NCI-H2107 treated with DMSO at 0.1 percent for 48 hours (cell line): ENCODE measurements at regions not wholly inside any gene's neighbourhood (a gene's known extent, or its start where the extent isn't known, plus 50 kb on each side); places are given as distances from the start of the nearest gene placed in this dataset.
"Not testable (repeated sequence)": the region's sequence is repeated elsewhere in the genome, so short reads cannot be mapped to it uniquely, and the experiment has no call there.

Experiments used
- DNase-seq: peaks from one replicate; lab custom pipeline; 2025; ENCODE audit not compliant: unreplicated experiment; lab: John Stamatoyannopoulos, UW

DNA sequence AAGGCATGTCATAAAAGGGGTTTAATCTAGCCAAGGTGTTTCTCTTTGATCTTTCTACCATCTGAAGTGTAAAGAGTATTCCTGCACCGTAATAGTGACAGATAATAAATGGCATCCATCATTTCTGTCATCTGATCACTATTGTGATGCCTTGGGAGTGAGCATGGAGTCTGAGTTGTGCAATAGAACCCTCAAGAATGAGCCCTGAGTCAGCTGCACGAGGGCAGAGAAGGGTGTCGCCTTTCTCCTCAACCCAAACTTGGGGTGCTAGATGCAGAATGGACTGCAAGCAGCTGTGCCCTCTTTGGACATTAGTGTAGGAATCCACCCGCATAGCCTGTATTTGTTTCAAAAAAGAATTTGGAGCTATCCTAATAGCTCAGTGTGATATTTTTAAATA lies 115.2 kb downstream of the ZNF37A start:
- no peak for DNase-seq

DNA sequence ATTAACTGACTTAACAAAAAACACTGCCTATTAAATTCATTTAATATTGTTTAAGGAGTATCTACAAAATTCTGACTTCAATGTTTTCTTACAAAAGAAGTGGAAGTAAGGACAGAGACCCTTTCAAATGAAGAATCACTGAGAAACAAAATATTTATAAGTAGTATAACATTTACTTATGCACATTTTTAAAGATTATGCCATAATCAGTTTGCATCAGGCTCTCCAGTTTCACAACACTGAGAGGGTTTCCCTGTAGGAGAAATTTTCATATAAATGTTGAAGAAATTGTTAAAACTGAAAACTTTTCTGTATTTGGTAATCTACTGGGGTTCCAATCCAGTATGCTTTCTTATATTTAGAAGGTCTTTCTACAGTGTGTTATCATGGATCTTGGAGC lies 115.6 kb downstream of the ZNF37A start:
- not testable (repeated sequence) for DNase-seq

DNA sequence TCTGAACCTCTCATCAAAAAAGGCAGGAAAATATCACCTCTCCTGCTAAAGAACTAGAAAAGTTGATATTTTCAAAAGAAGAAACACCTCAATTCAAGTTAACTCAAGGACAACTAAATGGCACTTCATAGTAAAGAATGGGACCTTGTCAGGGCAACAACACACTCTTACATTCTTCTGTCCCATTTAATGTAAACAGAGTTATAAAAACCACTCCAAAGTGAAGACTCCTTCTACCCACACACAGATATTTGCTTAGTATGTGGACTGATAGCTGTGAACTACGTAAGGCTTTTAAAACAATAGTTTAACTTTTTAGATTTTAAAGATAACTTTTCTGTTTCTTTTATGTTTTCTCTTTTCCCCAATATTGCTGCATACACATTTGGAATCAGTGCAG lies 118.3 kb downstream of the ZNF37A start:
- DNase-seq: no peak

GRCh38 chr10:38226385-38226784 lies 132.2 kb downstream of the ZNF37A start:
- DNase-seq: no peak

DNA sequence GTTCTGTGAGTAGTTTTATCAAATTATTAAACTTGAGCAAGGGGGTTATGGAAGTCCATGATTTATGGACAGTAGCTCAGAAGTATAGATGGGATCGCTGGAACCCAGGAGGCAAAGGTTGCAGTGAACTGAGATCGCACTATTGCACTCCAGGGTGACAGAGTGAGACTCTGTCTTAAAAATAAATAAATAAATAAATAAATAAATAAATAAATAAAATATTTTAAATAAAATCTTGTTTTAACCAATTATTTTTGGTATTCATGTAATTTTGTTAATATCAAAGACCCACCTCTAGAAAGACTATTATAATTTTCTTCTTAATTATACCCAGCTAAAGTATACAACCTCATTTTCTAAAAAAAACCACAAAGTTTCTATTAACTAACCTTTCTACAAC lies 134.3 kb downstream of the ZNF37A start:
- no peak for DNase-seq

- DNase-seq: not testable (repeated sequence)
These were observed 144.3 kb downstream of the ZNF37A start for GRCh38 chr10:38238479-38238878.

- not testable (repeated sequence) for DNase-seq
These were observed 148.0 kb downstream of the ZNF37A start for GRCh38 chr10:38242061-38242649.

GRCh38 chr10:38248113-38248512 lies 154.0 kb downstream of the ZNF37A start:
- DNase-seq: not testable (repeated sequence)

GRCh38 chr10:38252551-38252950 lies 158.4 kb downstream of the ZNF37A start:
- not testable (repeated sequence) for DNase-seq

- DNase-seq: not testable (repeated sequence)
These were observed 173.4 kb downstream of the ZNF37A start for GRCh38 chr10:38267555-38267954.

GRCh38 chr10:38271031-38271430 lies 176.9 kb downstream of the ZNF37A start:
- not testable (repeated sequence) for DNase-seq

DNA sequence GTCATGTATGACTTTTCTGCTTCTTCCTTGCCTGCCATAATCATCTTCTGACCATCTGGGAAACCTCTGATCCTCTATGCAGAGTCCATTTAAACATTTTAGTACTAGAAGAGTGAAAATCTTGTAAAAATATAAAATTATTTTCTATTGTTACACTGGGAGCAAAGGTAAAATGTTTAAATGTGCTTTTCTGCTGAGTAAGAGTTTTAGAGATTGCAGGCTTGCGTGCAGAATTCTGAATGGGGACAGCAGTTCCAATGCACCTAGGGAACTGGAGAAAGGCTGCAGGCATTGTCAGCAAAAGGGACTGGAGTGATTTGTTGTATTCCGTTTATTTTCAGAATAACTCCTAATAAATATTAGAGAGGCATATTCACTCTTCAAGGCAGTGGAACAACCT lies 180.7 kb downstream of the ZNF37A start:
- DNase-seq: not testable (repeated sequence)

DNA sequence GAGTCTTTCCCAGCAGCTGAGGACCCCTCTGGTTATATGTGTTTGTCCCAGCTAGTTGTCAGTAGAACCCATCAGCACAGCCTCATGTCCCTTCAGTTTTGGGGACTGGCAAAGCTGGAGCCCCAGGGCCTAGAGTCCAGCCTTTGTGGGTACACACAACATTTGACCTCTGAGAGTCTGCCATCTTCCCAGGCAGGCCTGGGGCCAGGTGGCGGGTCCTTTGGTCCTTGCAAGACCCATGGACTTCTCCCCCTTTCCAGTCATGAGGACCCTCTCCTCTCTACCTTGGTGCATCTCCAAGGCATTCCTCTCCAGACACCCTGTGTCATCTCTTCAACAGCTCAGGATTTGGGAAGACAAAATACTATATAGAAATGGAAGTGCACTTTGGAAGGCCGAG lies 198.4 kb downstream of the ZNF37A start:
- DNase-seq: not testable (repeated sequence)

GRCh38 chr10:38310111-38310510 lies 216.0 kb downstream of the ZNF37A start:
- not testable (repeated sequence) for DNase-seq

GRCh38 chr10:38315090-38315805 lies 221.1 kb downstream of the ZNF37A start:
- DNase-seq: not testable (repeated sequence)

- not testable (repeated sequence) for DNase-seq
These were observed 227.3 kb downstream of the ZNF37A start for GRCh38 chr10:38321393-38321792.

DNA sequence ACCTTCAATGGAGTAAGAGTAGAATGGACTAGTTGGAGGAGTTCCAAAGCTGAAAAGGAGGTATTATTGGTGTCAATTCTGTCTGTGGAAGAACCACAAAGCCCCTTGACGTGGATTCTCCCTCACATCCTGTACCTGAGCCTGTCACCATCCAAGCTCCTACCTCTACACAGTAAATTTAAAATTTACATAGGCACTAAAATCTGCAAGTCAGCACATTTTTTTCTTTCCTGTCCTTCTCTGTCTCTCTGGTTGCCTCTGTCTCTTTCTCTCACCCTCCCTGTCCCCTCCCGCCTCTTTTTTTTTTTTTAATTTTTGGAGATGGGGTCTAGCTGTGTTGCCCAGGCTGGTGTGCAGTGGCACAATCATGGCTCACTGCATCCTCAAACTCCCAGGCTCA lies 236.2 kb downstream of the ZNF37A start:
- DNase-seq: not testable (repeated sequence)

DNA sequence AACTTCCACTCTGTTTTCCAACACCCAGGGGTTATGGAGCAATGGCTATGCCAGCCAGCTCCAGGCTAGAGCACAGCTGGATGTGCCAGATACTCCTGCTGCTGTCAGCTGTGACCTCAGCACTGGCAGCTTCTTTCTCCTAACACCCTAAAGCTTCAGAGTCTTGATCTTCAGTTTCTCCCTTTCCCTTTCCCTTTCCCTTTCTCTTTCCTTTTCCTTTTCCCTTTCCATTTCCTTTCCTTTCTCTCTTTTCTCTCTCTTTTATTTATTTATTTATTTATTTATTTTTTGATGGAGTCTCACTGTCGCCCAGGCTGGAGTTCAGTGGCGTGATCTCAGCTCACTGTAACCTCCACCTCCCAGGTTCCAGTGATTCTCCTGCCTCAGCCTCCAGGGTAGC lies 237.0 kb downstream of the ZNF37A start:
- DNase-seq: not testable (repeated sequence)

DNA sequence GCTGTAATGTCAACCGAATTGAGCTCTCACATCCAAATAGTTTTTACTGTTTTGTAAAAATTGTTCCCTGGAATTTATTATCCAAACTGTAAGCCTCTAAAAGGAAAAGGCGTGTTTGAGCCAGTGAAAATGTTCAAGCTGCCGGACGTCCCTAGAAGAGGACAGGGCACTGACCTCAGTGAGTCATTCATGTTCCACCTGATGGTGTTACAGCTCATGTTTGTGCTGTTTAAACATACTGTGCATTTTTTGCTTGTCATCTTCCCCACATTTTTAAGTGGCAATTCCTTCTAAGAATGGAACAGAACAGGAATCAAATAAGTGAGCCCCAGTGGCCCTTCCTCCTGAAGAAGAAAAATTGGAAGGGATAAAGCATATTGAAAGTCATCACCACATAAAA lies 239.6 kb downstream of the ZNF37A start:
- DNase-seq: not testable (repeated sequence)

DNA sequence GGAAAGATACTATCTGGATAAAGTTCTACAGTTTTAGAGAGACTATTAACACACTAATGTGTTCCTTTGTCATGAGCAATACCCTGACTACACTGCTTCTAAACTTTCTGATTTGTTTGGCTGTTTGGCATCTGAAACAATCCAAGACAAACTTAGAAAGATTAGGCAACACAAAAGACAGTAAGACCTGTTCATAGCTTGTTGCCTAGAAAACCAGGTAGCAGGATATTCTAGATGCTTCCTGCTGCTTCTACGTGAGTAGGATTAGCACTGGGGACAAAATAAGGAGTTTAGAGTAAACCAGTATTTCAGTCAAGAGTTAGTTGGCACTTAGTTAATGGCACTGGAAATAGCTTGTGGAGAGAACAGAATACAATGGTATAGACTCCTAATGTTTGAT lies 256.5 kb downstream of the ZNF37A start:
- not testable (repeated sequence) for DNase-seq

GRCh38 chr10:38354410-38354809 lies 260.3 kb downstream of the ZNF37A start:
- not testable (repeated sequence) for DNase-seq

- DNase-seq: peak; percentile 24
These were observed 261.9 kb downstream of the ZNF37A start for GRCh38 chr10:38355911-38356526.
